ENCODE measurements at regions not wholly inside any gene's neighbourhood (a gene's known extent, or its start where the extent isn't known, plus 50 kb on each side); places are given as distances from the start of the nearest gene placed in this dataset.

DNA sequence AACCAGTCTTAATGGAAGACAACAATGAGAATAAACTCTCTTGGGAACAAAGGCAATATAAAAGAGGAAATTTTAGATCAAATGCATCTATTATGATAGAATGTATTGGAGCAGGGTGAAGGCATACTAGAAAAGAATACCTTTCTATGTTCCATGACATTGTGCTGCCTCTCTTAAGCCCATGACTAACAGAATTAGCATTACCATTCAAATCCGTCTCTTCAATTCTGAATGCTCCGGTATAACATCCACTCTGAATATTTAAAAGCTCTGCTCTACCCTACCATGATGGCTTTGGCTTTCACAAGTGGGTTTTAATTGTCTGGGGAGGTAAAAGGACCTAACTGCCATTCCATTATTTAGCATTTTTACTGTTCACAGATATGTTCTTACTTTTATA, 1878.4 kb downstream of the ARAP2 start:
- H3K4me3 ChIP-seq = no peak overlapping the region
- H3K9me3 ChIP-seq = no peaks in the 10 kb centered on the region
- TF ChIP-seq EP300 (IDR thresholded peaks at IDR 0.05) = no peak
- no peak for TF ChIP-seq POLR2A (IDR thresholded peaks at IDR 0.05)
- TF ChIP-seq, protein P1, sequence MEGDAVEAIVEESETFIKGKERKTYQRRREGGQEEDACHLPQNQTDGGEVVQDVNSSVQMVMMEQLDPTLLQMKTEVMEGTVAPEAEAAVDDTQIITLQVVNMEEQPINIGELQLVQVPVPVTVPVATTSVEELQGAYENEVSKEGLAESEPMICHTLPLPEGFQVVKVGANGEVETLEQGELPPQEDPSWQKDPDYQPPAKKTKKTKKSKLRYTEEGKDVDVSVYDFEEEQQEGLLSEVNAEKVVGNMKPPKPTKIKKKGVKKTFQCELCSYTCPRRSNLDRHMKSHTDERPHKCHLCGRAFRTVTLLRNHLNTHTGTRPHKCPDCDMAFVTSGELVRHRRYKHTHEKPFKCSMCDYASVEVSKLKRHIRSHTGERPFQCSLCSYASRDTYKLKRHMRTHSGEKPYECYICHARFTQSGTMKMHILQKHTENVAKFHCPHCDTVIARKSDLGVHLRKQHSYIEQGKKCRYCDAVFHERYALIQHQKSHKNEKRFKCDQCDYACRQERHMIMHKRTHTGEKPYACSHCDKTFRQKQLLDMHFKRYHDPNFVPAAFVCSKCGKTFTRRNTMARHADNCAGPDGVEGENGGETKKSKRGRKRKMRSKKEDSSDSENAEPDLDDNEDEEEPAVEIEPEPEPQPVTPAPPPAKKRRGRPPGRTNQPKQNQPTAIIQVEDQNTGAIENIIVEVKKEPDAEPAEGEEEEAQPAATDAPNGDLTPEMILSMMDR (IDR thresholded peaks at IDR 0.05) = no peak
- no peak for DNase-seq (ENCODE audit: low spot score in 2 of 2)
- no peaks in the 10 kb centered on the region for H3K4me1 ChIP-seq
- H3K36me3 ChIP-seq = no peaks in the 10 kb centered on the region
- H3K27ac ChIP-seq = no peak overlapping the region
- 85 to 90% methylated on average over 2 of the region's 2 CpGs for WGBS, 2 donors
- no peaks in the 10 kb centered on the region for H3K27me3 ChIP-seq

DNA sequence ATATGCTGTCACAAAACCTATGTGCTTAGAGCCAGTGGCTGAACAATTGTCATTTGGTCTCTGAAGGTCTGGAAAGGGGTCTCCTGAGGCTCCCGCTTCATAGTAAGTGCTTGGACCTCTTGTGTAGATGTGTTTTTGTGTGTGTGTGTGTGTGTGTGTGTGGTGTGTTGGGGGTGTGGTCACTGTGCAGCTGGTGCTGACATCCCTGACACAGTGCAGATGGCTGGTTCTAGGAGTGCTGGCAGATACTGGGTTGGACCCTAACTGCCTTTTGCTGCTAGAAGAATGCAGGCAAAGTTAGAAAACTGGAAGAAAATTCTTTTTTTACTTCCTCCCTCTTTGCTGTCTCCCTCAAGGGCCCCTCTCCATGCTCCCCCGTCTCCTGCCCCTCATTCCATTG, 1872.6 kb downstream of the ARAP2 start:
- H3K36me3 ChIP-seq = no peaks in the 10 kb centered on the region
- WGBS, 2 donors = 55 to 69% methylated on average over 2 of the region's 2 CpGs
- no peak for DNase-seq (ENCODE audit: low spot score in 2 of 2)
- no peak overlapping the region for H3K27ac ChIP-seq
- TF ChIP-seq POLR2A (IDR thresholded peaks at IDR 0.05) = no peak
- H3K4me3 ChIP-seq = no peak overlapping the region
- no peaks in the 10 kb centered on the region for H3K27me3 ChIP-seq
- H3K9me3 ChIP-seq = no peaks in the 10 kb centered on the region
- H3K4me1 ChIP-seq = no peaks in the 10 kb centered on the region

DNA sequence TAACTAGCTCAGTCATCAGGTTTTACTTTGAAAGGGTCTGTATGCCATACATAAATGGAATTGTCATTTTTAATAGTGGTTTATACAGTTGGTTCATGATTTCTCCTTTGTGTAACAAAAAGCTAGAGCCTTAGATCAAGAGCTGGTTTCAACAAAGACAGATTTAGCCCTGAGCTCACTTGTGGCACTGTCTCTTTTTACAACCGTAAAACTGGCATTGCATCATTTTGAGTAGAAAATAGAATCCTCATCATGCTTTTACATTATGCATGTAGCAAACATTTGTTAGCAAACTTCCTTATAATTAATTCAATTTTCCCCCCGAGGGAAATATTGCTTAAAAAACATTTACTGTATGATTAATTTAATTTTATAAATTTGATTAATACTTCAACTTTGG, 1871.5 kb downstream of the ARAP2 start:
- DNase-seq (ENCODE audit: low spot score in 2 of 2) = no peak
- Histone ChIP-seq H3K27ac (no peak overlapping the region), H3K4me3 (no peak overlapping the region), H3K27me3 (no peaks in the 10 kb centered on the region), H3K36me3 (no peaks in the 10 kb centered on the region), H3K9me3 (no peaks in the 10 kb centered on the region), H3K4me1 (no peaks in the 10 kb centered on the region)
- 70 to 76% methylated on average over 2 of the region's 2 CpGs for WGBS, 2 donors
- TF ChIP-seq EP300 (IDR thresholded peaks at IDR 0.05) = no peak
- TF ChIP-seq, protein P1 (IDR thresholded peaks at IDR 0.05) = no peak
- no peak for TF ChIP-seq POLR2A (IDR thresholded peaks at IDR 0.05)

DNA sequence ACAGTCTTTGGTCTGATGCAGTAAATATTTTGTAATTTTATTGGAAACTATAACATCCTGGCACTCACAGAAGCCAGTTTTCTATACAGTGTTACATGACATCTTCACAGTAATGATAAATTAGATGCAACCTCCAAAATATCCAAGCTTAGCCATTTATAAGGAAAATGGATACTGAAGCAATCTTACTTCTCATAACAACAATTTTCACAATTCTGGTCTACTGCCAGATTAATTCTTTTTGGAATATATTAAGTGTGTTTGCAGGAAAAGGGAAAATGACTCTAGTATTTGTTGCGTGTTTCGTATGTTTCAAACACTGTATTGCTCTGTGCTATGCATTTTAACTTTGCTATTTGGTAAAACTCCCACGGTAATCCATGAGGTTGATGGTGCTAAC, 1870.9 kb downstream of the ARAP2 start:
- H3K36me3 ChIP-seq = no peaks in the 10 kb centered on the region
- WGBS, 2 donors = 82 to 93% methylated on average over 3 of the region's 3 CpGs
- no peaks in the 10 kb centered on the region for H3K27me3 ChIP-seq
- no peaks in the 10 kb centered on the region for H3K4me1 ChIP-seq
- H3K9me3 ChIP-seq = no peaks in the 10 kb centered on the region
- no peak overlapping the region for H3K27ac ChIP-seq
- no peak for DNase-seq (ENCODE audit: low spot score in 2 of 2)
- TF ChIP-seq POLR2A (IDR thresholded peaks at IDR 0.05) (no peak), EP300 (IDR thresholded peaks at IDR 0.05) (no peak)
- TF ChIP-seq, protein P1 (IDR thresholded peaks at IDR 0.05) = no peak
- H3K4me3 ChIP-seq = no peak overlapping the region

DNA sequence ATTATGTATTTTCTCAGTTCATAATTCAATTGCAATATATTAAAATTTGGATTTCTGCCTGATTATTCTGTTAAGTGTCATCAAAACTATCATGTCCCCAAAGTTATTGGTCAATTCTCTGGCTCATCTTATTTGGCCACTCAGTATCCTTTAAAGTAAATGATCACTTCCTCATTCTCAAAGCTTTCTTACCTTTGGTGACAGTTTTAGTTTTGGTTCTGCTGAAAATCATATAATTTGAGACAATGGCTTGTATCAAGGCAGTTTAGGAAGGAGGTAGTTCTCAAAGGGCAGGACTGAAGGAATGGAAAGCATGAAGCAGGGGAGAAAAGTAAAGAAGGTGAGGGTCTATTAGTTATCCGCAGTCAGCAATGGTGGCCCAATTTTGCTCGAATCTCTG, 1832.1 kb downstream of the ARAP2 start:
- 89 to 90% methylated on average over 2 of the region's 2 CpGs for WGBS, 2 donors
- Histone ChIP-seq H3K27me3 (no peaks in the 10 kb centered on the region), H3K9me3 (peaks cover 0 to 22% (median 2%) of the 10 kb centered on the region in 4 donors)

More for the DNA sequence above, 1832.1 kb downstream of the ARAP2 start:
- H3K4me1 ChIP-seq = no peaks in the 10 kb centered on the region
- no peak for DNase-seq (ENCODE audit: low spot score in 2 of 2)
- H3K27ac ChIP-seq = no peak overlapping the region
- no peak for TF ChIP-seq POLR2A (IDR thresholded peaks at IDR 0.05)
- no peak for TF ChIP-seq EP300 (IDR thresholded peaks at IDR 0.05)
- TF ChIP-seq, protein P1 (IDR thresholded peaks at IDR 0.05) = no peak
- no peaks in the 10 kb centered on the region for H3K36me3 ChIP-seq
- no peak overlapping the region for H3K4me3 ChIP-seq
